K562 (cell line): ENCODE measurements at regions not wholly inside any gene's neighbourhood (a gene's known extent, or its start where the extent isn't known, plus 50 kb on each side); places are given as distances from the start of the nearest gene placed in this dataset.

Experiments
- TF ChIP-seq, protein P1 (sequence below): fragments of 200-600 bp; sonication (generic); IDR thresholded peaks from one replicate; pipeline ENCODE4 v1.6.1; 2012; ENCODE audit warnings: mild to moderate bottlenecking, low read depth, low read length, inconsistent platforms

DNA sequence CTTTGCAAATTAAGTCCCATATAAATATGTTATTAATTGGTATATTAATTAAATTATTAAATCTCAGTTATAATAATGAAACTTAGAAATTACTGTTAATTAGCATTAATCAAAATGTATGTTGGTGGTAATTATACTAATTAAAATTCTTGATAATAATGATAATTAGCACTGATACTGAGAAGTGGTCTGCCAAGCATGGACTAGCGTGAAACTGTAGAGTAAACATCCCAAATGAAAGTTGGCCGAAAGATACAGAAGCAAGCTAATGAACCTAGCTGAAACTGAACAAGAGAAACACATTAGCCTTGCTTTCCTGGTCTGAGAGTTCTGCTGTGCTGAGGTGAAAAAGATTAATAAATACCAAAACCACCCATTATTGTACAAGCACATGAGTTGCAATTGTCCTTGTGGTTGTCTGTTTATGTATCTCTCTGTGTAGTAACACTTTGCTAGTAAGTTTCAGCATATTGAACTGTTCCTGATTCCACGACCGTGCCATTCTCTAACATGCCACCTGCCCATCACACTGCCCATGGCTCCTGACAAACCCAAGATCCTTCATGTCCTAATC, 341.8 kb downstream of the PLPP3 start (continued):
- TF ChIP-seq, protein P1, sequence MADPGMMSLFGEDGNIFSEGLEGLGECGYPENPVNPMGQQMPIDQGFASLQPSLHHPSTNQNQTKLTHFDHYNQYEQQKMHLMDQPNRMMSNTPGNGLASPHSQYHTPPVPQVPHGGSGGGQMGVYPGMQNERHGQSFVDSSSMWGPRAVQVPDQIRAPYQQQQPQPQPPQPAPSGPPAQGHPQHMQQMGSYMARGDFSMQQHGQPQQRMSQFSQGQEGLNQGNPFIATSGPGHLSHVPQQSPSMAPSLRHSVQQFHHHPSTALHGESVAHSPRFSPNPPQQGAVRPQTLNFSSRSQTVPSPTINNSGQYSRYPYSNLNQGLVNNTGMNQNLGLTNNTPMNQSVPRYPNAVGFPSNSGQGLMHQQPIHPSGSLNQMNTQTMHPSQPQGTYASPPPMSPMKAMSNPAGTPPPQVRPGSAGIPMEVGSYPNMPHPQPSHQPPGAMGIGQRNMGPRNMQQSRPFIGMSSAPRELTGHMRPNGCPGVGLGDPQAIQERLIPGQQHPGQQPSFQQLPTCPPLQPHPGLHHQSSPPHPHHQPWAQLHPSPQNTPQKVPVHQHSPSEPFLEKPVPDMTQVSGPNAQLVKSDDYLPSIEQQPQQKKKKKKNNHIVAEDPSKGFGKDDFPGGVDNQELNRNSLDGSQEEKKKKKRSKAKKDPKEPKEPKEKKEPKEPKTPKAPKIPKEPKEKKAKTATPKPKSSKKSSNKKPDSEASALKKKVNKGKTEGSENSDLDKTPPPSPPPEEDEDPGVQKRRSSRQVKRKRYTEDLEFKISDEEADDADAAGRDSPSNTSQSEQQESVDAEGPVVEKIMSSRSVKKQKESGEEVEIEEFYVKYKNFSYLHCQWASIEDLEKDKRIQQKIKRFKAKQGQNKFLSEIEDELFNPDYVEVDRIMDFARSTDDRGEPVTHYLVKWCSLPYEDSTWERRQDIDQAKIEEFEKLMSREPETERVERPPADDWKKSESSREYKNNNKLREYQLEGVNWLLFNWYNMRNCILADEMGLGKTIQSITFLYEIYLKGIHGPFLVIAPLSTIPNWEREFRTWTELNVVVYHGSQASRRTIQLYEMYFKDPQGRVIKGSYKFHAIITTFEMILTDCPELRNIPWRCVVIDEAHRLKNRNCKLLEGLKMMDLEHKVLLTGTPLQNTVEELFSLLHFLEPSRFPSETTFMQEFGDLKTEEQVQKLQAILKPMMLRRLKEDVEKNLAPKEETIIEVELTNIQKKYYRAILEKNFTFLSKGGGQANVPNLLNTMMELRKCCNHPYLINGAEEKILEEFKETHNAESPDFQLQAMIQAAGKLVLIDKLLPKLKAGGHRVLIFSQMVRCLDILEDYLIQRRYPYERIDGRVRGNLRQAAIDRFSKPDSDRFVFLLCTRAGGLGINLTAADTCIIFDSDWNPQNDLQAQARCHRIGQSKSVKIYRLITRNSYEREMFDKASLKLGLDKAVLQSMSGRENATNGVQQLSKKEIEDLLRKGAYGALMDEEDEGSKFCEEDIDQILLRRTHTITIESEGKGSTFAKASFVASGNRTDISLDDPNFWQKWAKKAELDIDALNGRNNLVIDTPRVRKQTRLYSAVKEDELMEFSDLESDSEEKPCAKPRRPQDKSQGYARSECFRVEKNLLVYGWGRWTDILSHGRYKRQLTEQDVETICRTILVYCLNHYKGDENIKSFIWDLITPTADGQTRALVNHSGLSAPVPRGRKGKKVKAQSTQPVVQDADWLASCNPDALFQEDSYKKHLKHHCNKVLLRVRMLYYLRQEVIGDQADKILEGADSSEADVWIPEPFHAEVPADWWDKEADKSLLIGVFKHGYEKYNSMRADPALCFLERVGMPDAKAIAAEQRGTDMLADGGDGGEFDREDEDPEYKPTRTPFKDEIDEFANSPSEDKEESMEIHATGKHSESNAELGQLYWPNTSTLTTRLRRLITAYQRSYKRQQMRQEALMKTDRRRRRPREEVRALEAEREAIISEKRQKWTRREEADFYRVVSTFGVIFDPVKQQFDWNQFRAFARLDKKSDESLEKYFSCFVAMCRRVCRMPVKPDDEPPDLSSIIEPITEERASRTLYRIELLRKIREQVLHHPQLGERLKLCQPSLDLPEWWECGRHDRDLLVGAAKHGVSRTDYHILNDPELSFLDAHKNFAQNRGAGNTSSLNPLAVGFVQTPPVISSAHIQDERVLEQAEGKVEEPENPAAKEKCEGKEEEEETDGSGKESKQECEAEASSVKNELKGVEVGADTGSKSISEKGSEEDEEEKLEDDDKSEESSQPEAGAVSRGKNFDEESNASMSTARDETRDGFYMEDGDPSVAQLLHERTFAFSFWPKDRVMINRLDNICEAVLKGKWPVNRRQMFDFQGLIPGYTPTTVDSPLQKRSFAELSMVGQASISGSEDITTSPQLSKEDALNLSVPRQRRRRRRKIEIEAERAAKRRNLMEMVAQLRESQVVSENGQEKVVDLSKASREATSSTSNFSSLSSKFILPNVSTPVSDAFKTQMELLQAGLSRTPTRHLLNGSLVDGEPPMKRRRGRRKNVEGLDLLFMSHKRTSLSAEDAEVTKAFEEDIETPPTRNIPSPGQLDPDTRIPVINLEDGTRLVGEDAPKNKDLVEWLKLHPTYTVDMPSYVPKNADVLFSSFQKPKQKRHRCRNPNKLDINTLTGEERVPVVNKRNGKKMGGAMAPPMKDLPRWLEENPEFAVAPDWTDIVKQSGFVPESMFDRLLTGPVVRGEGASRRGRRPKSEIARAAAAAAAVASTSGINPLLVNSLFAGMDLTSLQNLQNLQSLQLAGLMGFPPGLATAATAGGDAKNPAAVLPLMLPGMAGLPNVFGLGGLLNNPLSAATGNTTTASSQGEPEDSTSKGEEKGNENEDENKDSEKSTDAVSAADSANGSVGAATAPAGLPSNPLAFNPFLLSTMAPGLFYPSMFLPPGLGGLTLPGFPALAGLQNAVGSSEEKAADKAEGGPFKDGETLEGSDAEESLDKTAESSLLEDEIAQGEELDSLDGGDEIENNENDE = no peak
